ENCODE measurements at regions not wholly inside any gene's neighbourhood (a gene's known extent, or its start where the extent isn't known, plus 50 kb on each side); places are given as distances from the start of the nearest gene placed in this dataset.
"Not testable (repeated sequence)": the region's sequence is repeated elsewhere in the genome, so short reads cannot be mapped to it uniquely, and the experiment has no call there.

DNA sequence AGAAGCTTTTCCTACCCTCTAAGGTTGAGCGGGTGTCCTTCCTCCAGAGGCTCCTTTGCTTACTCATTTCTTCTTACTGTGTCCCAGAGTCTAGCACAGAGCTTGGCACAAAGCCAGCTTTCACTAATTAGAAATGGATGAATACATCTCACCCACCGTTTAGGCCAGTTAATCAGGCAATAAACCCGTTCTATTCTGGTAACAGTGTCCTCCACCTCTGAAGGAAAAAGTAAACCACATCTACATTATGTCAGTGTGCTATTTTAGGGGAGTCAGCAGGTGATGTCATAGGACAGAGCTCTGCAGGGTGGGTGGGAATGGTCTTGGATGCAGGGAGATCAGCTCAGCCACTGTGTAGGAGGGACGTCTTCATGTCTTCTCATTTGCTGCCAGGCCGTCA, 109.2 kb downstream of the OSTF1 start:
- DNase-seq = no peak

DNA sequence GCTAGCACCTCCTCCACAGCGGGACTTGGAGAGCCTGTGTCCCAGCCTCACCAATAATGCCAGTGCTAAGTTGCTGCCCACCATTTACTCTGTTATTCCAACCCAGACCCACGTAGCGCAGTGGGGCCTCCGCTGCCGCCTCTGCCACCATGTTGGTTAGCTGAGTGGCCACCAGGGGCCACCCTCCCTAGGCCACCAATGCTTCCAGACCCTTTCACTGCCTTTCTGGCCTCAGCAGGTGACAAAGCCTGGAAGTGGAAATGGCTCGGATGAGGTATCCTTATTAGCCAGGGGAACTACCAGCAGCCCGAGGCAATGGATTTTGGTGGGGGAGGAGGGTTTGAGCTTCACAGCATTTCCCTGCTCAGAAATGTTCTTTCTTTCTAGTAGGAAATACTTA, 110.1 kb downstream of the OSTF1 start:
- no peak for DNase-seq

DNA sequence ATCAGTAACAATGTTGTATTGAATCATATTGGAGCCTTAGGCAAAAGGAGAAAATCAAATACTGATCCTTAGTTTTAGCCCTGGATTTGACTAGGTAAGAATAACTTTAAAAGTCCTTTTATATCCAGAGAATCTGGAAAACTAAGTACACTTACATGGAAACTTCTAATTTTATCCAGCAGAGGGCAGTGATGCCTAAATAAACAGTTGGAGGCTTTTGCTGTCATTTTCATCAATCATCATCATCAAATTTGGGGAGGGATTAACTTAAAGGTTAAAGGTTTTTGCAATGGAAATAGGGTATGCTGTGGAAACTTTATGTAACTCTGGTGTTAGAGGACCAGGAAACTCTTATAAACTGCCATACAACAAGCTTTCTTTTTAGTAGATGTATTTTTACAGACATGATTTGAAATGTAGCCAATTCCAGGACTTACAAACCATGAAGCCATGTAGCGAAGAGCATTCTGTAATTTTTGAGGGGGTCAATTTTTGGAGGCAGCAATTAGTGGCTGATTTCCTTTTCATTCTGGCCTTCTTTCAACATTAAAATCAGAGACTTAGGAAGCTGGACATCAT, 112.7 kb downstream of the OSTF1 start:
- no peak for DNase-seq

DNA sequence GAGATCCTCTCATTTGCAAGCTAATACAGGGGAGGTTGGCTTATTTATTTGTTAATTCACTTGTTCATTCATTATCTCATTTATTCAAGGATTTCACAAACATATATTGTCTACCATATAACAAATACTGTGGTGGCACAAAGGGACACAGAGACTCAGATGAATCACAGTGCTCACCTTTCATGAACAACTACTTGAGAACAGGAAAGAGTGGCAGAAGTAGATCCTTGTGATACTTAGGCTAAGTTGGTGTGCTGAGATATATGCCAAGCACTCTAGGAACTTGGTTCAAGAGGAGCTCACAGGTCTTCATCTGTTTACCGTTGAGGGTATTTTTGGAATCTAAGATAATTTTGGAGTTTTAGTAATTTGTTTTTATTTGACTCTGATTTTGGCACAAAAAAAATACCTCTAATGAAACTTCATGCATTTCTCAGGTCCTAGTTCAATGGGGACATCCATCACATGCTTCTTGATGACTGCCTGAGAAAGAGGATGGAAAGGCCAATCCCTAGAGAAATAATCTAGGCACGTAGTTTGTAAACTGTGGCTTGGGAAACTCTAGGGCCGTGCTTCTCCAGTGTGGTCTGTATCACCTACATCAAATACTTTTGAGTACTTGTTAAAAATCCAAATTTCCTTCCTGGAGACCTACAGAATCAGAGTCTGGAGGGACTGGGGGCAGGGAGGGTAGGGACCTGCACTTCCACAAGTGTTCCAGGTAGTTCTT, 113.3 kb downstream of the OSTF1 start:
- DNase-seq = no peak

DNA sequence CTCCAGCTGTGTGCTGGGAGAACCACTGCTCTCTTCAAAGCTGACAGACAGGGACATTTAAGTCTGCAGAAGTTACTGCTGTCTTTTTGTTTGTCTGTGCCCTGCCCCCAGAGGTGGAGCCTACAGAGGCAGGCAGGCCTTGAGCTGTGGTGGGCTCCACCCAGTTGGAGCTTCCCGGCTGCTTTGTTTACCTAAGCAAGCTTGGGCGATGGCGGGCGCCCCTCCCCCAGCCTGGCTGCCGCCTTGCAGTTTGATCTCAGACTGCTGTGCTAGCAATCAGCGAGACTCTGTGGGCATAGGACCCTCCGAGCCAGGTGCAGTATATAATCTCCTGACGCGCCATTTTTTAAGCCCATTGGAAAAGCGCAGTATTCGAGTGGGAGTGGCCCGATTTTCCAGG, 119.7 kb downstream of the OSTF1 start:
- not testable (repeated sequence) for DNase-seq

DNA sequence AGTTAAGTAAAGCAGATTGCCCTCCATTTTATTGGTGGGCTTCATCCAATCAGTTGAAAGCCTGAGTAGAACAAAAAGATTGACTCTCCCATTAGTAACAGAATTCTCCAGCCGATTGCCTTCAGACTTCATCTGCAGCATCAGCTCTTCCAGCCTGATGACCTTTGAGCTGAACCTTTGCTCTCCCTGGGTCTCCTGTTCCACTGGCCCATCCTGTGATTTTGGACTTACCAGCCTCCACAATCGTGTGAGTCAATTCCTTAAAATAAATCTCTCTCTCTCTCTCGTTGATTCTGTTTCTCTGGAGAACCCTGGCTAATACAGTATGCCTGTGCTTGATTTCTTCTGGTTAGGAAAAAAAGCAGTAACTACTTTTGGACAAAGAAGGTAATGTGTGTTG, 121.9 kb downstream of the OSTF1 start:
- DNase-seq = no peak

DNA sequence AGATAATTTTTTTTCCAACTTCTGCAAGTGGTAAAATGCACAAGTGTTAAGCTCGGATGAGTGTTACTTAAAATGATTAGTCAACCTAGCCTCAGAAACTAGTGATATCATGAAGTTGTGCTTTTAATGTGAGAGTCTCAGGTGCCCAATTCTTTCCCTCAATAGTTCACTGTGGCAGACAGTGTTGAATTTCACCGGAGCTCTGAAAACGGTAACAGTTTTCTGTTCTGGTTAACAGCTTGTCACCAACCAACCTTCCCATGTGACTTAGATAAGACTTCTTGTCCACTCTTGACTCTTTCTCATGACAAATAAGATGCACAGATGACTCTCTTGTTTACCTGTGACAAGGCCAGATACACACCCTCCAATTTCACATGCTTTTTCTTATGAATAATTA, 125.5 kb downstream of the OSTF1 start:
- DNase-seq = no peak

DNA sequence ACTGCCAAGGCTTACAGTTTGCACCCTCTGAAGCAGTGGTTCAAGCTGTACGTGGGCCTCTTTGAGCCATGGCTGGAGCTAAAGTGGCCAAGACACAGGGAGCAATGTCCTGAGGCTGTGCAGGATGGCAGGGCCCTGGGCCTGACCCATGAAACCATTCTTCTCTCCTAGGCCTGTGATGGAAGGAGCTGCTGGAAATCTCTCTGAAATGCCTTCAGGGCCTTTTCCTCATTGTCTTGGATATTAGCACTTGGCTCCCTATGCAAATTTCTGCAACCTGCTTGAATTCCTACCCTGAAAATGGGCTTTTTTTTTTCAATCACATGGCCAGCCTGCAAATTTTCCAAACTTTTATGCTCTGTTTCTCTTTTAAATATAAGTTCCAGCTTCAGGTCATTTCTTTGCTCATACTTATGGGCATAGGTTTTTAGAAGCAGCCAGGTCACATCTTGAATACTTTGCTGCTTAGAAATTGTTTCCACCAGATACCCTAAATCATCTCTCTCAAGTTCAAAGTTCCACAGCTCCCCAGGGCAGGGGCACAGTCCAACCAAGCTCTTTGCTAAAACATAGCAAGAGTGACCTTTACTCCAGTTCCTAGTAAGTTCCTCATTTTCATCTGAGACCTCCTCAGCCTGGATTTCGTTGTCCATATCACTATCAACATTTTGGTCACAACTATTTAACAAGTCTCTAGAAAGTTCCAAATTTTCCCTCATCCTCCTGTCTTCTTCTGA, 138.3 kb downstream of the OSTF1 start:
- DNase-seq = no peak

DNA sequence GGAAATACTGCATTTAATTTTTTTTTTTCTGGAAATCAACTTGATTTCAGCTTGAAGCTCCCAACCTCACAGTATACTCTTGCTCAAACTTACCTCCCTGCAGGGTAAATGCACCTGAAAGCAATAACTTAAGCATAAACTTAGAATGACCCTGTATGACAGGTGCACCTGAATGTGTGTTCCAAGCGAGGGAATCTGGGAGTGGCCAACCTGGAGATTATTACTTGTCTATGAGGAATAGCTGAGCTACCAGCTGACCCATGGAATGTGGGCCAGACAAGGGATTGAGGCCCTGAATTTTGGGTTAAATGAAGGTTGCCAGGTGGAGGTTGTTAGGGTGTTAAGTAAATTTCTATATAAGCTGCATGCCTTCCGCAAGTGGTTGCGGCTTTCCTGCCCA, 140.6 kb downstream of the OSTF1 start:
- DNase-seq = no peak

DNA sequence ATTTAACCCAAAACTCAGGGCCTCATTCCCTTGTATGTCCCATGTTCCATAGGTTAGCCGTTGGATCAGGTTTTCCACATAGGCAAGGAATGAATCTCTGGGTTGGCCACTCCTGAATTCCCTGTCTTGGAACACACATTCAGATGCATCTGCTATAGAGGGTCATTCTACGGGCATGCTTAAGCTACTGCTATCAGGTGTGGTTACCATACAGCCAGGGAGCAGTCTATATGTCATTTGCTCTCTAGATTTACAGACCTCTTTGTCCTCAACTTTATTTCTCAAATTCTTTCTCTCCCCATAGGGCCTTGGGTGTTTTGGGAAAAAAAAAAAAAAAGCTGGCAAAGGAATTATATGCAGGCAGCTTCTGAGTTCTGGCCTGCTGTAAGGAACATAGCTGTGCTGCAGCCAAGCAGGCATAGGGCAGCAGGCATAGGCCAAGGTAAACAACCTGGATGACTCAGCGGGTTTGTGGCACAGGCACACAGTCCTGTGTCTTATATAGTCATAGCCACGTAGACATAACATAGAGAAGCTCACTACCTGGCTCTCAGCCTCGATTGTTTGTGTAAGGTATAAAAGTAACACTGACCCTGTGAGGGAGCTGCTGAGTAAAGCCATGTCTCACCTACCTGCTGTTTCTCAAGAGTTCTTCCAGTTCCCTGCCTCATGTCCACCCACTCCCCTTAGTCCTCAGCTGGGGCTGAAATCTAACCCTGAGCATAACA, 141.5 kb downstream of the OSTF1 start:
- no peak for DNase-seq

DNA sequence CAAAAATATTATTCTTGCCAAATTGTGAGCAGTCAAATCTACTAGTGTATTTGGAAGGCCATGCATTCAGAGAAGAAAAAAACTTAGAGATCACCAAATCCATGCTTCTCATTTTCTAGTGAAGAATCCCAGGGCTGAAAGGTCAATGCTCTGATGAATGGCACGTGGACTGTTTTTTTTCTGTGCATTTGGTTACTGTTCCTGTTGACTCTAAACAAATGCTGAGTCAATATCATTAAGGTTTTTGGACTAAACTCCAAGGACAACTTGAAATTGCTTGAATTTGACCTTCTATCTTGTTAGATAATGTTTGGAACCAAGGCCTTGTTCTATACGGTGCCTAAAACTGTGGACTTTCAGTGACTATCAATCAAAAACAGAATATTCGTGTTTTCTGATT, 142.2 kb downstream of the OSTF1 start:
- no peak for DNase-seq

DNA sequence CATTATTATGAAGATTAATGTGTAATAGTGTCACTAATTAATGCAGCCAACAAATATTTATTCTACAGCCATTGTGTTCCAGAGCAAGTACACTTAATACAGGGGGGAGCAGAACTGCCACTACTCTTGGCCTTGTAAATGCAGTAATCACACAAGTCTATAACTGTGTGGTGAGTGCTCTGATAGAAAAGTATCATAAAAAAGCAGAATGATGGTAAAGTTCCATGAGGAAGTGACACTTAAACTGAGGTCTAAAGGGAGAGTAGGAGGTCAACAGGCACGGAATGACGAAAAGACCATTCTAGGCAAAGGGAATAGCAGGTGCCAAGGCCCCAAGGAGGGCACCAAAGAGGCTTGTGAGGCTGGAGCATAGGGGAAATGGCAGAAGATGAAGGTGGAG, 142.9 kb downstream of the OSTF1 start:
- no peak for DNase-seq

DNA sequence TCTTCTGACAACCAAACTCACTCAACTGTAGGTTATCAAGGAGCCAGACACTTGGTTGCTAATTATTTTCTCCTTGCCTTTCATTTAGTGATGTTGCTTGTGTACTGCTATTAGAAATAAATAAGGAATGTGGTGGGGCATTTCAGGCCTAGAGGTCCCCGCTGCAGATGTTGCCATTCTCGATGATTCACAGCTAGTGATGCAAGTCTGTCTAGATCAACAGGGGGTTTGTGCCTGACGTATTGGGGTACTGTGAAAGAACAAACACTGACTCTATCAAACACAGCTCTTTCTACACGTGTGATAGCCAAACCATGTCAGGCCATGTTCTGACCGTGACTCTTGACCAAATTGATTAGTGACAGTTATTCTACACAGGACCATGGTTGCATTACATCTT, 144.7 kb downstream of the OSTF1 start:
- no peak for DNase-seq

DNA sequence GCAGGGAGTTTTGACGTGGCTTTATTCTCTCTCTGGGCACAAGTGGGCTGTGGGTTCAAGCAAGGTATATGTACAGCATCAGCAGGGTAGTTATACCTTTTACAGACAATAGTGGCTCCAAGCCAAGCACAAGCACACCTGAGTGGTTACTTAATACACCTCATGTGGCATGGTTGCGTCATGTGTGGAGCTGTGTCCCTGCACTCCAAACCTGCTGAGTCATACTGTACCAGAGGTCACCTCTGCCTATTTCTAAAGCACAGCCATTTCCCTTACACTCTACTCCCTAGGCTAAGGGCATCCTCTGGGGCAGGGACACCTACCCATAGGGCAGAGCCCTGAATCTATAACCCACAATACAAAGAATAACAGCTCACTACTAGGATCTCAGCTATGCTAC, 147.3 kb downstream of the OSTF1 start:
- DNase-seq = no peak

DNA sequence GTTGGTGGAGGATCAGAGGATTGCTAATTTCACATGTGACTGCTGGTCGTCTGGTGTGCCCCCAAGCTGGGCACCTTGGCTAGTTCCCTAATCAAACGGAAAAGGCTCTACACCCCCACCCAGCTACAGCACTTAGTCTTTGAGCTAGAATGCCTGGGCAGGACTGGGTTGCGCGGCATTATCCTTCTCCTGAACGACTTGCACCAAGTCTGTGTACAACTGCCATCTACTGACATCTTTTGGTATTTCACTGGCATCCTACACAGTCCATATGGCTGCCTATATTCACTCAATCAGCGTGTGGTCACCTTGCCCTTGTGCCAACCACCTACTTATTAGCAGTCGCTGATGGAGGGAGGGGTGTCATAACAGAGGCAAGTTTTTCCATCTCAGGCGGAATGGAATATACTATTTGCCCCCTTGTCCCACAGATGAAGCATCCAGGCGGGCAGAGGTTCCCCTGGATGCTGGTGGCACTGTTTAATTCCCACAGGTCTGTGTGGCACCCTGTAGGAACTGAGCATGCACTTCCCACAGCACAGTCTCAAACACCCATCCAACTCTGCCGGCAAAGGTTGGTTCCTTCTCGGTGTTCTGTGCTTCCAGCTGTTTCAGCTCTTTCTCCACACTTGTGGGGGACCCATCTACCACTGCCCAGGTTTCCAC, 150.1 kb downstream of the OSTF1 start:
- DNase-seq = peak in 1 of 4 experiments; percentile 3

DNA sequence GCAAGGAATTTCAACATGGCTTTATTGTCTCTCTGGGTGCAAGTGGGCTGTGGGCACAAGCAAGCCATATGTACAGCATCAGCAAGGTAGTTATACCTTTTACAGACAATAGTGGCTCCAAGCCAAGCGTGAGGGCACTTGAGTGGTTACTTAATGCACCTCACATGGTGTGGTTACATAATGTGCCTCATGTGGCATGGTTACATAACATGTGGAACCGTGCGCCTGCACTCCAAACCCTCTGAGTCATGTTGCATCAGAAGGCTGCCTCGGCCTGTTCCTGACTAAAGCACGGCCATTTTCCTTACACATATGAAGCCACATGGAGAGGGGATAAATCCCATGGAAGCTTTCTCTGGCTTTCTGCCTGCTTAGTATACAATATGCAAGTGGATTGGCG, 150.9 kb downstream of the OSTF1 start:
- no peak for DNase-seq

DNA sequence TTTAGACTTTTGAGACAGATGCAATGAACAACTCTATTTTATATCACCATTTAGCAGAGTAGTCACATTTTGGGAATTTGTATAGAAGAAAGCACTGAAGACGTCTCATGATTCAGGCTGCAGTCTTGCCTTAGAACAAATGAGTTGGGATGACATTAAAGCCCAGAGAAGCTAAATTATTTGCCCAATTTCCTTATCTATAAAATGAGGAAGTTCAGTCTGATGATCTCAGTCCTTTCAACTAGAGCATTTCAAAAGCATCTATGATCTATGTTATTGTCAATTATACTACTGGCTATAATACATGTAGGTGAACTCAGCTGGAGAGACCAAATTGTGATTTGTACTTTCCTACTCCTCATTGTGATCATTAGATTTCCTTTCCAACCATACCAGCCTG, 154.1 kb downstream of the OSTF1 start:
- no peak for DNase-seq

DNA sequence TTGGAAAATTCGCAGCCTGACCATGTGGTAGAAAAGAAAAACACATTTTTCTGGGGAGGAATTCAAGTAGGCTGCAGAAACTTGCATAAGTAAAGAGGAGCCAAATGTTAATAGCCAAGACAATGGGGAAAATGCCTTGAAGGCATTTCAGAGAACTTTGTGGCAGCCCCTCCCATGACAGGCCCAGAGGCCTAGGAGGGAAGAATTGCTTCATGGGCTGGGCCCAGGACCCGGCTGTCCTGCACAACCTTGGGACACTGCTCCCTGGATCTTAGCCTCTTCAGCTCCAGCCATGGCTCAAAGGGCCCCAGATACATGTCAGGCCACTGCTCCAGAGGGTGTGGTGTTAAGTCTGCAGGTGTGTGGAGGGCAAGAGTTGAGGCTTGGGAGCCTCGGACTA, 158.6 kb downstream of the OSTF1 start:
- DNase-seq = no peak

DNA sequence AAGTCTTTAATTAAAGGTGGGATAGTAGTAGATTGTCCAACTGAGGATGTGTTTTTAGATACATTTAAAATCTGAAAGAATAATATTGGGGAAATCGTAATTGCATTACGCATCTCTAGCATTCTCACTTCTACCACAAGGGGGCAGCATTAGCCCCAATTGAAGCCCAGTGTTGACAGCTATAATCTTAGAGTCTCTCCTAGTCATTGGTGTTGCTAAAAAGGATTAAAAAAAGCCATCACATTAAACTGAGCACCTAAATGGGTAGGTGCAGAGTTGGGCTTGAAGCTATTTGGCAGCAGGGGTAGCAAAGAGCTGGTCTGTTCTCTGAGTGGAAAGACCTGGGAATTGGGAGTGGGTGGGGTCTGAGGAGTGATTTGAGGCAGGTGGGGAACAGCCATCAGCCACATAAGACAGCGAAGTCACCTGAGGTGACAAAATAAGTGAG, 177.2 kb downstream of the OSTF1 start:
- peak in 2 of 4 experiments; percentile 0 to 11 for DNase-seq

DNA sequence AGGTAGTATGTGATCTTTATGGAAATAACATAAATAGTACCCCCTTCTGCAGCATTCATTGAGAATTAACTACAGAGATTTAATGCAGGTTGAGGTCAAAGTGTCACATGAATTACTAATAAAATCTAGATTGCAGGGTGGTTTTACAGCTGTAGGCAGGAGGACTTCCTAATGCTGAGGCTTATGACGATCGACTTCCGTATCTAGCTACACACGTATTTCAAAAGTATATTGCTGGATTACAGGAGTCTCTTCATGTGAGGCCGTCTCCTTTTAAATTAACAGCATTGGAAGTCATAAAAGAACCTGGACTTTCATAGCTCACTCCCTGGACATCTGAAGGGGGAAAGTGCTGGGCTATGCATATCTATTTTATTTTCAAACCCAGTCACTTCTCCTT, 180.9 kb downstream of the OSTF1 start:
- DNase-seq = no peak

DNA sequence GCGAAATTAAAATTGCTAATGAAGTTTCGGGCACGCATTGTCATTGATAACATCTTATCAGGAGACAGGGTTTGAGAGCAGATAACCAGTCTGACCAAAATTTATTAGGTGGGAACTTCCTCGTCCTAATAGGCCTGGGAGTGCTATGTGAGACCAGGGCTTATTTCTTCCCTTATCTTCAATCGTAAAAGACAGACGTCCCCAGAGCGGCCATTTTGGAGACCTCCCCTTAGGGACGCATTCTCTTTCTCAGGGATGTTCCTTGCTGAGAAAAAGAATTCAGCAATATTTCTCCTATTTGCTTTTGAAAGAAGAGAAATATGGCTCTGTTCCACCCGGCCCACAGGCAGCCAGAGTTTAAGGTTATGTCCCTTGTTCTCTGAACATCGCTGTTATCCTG, 184.7 kb downstream of the OSTF1 start:
- DNase-seq = not testable (repeated sequence)

DNA sequence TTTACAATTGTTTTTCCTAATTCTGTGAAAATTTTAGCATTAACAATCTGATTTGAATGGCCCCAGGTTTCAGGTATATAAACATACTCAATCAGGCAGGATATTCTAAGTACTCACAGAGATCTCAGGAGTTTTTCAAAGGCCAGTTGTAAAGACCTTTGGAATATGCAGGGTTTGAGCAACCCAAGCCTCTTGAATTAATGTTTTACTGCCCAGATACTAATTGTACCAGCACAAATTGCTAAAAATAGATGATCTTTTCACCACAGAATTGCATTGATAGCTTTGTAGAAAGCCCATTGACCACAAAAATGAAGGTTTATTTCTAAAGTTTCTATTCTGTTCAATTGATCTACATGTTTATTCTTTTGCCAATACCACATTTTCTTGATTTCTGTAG, 186.5 kb downstream of the OSTF1 start:
- DNase-seq = no peak

DNA sequence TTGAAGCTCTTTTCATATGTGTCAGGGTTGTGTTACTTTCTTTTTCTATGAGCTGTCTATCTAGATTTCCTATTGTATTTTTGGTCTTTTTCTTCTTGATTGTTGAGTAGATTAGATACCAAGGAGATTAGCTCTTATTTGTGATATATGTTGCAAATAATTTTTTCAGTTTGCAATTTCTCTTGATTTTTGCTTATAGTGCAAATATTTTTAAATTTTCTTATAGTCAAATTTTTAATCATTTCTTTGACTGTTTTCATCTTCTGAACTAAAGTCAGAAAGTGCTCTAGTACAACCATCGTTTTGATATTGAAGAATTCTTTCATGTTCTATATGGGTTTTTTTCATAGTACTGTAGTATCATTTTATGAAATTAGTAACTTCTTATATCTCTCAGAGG, 193.7 kb downstream of the OSTF1 start:
- DNase-seq = no peak

Data from activated naive CD4-positive, alpha-beta T cell (primary cell).